ENCODE measurements at regions not wholly inside any gene's neighbourhood (a gene's known extent, or its start where the extent isn't known, plus 50 kb on each side); places are given as distances from the start of the nearest gene placed in this dataset.

- TF ChIP-seq CTCF (IDR thresholded peaks at IDR 0.05) = no peak
- TF ChIP-seq POLR2A (IDR thresholded peaks at IDR 0.05) = no peak
Observed at GRCh38 chr15:95987886-95988573, 342.5 kb upstream of the NR2F2 start.
